ENCODE measurements at regions not wholly inside any gene's neighbourhood (a gene's known extent, or its start where the extent isn't known, plus 50 kb on each side); places are given as distances from the start of the nearest gene placed in this dataset.
"Not testable (repeated sequence)": the region's sequence is repeated elsewhere in the genome, so short reads cannot be mapped to it uniquely, and the experiment has no call there.

DNA sequence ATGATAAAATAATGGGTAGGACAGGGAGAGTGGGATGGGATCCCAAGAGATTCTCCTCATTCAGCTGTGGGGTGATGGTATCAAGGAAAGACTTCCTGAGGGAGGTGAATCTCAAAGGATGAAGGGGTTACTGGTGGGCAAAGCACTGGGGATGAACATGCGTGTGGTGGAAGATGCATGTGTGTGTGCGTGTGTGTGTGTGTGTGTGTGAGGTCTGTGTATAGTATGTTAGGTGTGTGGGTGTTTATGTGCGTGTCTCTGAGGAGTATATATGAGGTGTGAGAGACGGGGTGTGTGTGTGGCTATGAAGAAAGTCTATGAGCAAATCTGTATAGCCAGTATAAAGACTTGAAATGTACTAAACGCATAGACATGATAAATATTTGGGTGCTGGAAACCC is 220.0 kb upstream of the MYLIP start:
- no peaks in the 10 kb centered on the region for H3K9me3 ChIP-seq
- H3K36me3 ChIP-seq: no peaks in the 10 kb centered on the region
- H3K27me3 ChIP-seq: no peaks in the 10 kb centered on the region
- H3K4me3 ChIP-seq: no peak overlapping the region
- no peak for DNase-seq
- intact Hi-C loops (cut with DNase I): no loop called here
- no peaks in the 10 kb centered on the region for H3K4me1 ChIP-seq (ENCODE audit: insufficient read depth)
- no peak overlapping the region for H3K27ac ChIP-seq
- 86 to 91% (median 89%) methylated on average over 5 of the region's 5 CpGs for WGBS, 3 donors
- no peak for TF ChIP-seq EP300 (IDR thresholded peaks at IDR 0.05)
- TF ChIP-seq POLR2A (IDR thresholded peaks at IDR 0.05): no peak
- TF ChIP-seq, protein P1, sequence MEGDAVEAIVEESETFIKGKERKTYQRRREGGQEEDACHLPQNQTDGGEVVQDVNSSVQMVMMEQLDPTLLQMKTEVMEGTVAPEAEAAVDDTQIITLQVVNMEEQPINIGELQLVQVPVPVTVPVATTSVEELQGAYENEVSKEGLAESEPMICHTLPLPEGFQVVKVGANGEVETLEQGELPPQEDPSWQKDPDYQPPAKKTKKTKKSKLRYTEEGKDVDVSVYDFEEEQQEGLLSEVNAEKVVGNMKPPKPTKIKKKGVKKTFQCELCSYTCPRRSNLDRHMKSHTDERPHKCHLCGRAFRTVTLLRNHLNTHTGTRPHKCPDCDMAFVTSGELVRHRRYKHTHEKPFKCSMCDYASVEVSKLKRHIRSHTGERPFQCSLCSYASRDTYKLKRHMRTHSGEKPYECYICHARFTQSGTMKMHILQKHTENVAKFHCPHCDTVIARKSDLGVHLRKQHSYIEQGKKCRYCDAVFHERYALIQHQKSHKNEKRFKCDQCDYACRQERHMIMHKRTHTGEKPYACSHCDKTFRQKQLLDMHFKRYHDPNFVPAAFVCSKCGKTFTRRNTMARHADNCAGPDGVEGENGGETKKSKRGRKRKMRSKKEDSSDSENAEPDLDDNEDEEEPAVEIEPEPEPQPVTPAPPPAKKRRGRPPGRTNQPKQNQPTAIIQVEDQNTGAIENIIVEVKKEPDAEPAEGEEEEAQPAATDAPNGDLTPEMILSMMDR (IDR thresholded peaks at IDR 0.05): no peak

DNA sequence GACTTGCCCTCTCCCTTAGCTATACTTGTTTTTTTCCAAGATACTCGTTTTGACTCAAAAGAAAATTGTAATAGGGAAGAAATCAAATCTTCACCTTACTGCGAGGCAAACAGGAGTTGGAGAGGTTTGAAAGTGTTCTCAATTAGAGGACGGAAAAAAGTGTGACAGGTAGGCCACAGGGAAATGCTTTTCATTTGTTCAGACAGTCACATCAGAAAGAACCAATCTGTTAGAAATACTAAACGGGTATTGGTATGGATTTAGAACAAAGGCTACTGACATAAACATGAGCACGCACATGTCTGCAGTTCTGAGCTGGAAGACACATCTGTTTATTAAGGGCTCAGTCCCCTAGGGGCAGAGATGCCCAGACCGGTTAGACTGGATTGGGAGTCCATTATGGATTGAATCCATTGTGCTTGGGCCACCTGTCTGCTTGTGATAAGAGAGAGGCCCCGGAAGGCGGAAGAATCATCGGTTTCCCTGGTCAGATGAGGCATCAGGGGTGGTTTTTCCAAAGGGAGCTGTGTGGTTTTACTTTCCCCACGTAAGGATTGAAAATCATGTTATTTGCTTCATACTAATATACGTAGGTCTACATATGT is 220.9 kb upstream of the MYLIP start:
- no peak overlapping the region for H3K4me3 ChIP-seq
- no peak for TF ChIP-seq EP300 (IDR thresholded peaks at IDR 0.05)
- TF ChIP-seq POLR2A (IDR thresholded peaks at IDR 0.05): no peak
- TF ChIP-seq, protein P1 (IDR thresholded peaks at IDR 0.05): no peak
- H3K27ac ChIP-seq: no peak overlapping the region
- no peaks in the 10 kb centered on the region for H3K36me3 ChIP-seq
- no peaks in the 10 kb centered on the region for H3K9me3 ChIP-seq
- 85 to 87% (median 87%) methylated on average over 11 of the region's 11 CpGs for WGBS, 3 donors
- H3K27me3 ChIP-seq: no peaks in the 10 kb centered on the region
- DNase-seq: no peak
- intact Hi-C loops (cut with DNase I): no loop called here
- H3K4me1 ChIP-seq (ENCODE audit: insufficient read depth): no peaks in the 10 kb centered on the region

DNA sequence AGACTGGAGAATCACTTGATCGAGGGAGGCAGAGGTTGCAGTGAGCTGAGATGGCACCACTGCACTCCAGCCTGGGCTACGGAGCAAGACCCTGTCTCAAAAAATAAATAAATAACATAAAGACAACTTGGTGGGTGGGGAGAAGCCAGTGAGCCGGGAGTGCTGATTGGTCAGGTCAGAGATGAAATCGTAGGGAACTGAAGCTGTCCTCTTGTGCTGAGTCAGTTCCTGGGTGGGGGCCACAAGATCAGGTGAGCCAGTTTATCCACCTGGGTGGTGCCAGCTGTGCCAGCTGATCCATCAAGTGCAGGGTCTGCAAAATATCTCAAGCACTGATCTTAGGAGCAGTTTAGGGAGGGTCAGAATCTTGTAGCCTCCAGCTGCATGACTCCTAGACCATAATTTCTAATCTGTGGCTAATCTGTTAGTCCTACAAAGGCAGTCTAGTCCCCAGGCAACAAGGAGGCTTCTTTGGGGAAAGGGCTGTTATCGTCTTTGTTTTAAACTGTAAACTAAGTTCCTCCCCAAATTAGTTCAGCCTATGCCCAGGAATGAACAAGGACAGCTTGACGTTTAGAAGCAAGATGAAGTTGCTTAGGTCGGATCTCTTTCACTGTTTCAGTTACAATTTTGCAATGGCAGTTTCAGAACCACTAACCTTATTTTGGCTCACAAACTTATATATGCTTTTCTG is 221.5 kb upstream of the MYLIP start:
- H3K4me3 ChIP-seq; intact Hi-C loops (cut with DNase I); H3K36me3 ChIP-seq; H3K9me3 ChIP-seq; H3K27me3 ChIP-seq; H3K27ac ChIP-seq; H3K4me1 ChIP-seq (ENCODE audit: insufficient read depth); DNase-seq: not testable (repeated sequence)
- 62 to 74% (median 65%) methylated on average over 7 of the region's 7 CpGs for WGBS, 3 donors

DNA sequence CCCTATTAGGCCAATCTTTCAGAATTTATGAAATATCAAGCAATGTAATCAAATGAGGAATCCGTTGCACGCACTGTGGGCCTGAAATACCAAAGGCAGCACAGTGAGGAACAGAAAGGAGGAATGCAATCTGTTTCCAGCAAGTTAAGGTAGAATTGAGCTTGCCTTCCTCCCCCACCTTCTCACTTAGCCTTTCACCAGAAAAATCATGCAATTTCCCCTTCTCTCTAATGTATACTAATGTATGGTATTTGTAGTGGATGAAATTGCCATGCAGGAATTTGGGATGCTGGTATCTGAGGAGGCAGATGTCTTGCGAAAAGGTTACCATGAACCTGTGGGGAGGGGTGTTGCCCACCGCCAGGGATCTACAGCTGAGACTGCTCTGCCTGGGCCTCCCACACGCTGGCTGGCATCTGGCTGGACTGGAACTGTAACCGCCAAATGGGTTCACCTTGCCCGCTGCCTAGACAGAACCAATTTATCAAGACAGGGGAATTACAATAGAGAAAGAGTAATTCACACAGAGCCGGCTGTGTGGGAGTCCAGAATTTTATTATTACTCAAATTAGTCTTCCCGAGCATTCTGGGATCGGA is 222.4 kb upstream of the MYLIP start:
- no peak overlapping the region for H3K27ac ChIP-seq
- WGBS, 3 donors: 87 to 96% (median 93%) methylated on average over 10 of the region's 10 CpGs
- H3K4me1 ChIP-seq (ENCODE audit: insufficient read depth): no peaks in the 10 kb centered on the region
- no peaks in the 10 kb centered on the region for H3K36me3 ChIP-seq
- H3K4me3 ChIP-seq: no peak overlapping the region
- DNase-seq: no peak
- intact Hi-C loops (cut with DNase I): no loop called here
- H3K27me3 ChIP-seq: no peaks in the 10 kb centered on the region
- H3K9me3 ChIP-seq: no peaks in the 10 kb centered on the region
- TF ChIP-seq EP300 (IDR thresholded peaks at IDR 0.05): no peak
- TF ChIP-seq, protein P1 (IDR thresholded peaks at IDR 0.05): no peak
- TF ChIP-seq POLR2A (IDR thresholded peaks at IDR 0.05): no peak

All from ovary (tissue), 7 donors.